NCI-H2227 (cell line): ENCODE measurements at regions not wholly inside any gene's neighbourhood (a gene's known extent, or its start where the extent isn't known, plus 50 kb on each side); places are given as distances from the start of the nearest gene placed in this dataset.

Experiments used
- DNase-seq: peaks from one replicate; lab custom pipeline; 2025; ENCODE audit not compliant: unreplicated experiment; lab: John Stamatoyannopoulos, UW

DNA sequence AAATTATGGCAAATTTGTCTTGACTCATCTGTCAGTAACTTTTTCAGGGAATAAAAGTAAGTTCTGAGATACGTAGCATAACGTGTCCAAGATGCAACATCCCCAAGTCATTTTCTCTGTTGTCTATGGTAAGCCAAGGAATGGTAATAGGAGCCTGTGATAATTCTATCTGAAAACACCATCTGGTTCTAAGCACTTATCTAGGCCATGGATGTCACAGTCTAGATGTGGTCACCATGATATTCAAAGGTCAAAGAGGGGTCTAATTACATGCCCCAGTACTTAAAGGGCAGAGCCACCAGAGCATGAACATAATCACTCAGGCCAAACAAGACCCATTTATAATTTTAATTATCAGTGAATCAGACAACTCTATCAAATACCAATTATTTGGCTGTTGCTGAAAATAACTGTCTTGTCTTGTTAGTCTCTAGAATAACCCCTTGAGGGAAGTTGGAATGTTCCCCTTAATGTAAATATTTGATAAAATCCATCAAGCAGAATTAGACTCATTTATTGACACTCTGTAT, 225.1 kb upstream of the MPPED2 start:
- no peak for DNase-seq

DNA sequence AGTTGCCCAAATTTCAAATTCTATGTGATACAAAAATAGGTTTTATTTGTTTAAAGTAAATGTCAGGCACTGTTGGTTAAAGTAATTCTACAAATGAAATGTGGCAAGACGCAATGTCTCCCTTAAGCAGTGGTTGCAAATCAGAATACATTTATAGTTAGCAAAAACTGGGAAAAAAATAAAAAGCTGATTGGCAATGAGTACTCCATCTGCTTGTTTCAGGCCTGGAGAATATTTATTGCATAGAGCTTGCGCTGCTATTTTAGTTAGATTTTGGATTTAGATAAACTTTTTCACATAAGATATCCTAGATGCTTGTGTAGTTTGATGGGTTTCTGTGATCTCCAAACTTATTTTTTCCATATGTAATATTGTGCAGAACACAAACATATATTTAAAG, 224.0 kb upstream of the MPPED2 start:
- DNase-seq, result no peak

DNA sequence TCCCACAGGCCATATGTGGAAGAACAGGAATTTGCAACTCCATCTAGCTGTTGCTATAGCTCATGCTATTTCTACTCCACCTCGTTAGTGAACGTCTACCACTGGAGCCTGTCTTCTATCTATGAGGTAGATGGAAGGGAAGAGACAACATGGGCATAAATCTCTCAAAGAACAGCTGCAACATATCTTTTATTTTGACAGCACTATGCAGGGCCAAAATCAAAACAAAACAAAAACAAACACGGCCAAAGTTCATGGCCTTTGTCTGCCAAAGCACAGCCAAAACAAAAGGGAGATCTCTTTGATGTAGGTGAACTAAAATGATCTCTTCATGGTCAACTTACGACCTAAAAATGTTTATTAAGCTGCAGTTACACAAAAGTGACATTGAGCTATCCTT, 215.2 kb upstream of the MPPED2 start:
- DNase-seq, result no peak

DNA sequence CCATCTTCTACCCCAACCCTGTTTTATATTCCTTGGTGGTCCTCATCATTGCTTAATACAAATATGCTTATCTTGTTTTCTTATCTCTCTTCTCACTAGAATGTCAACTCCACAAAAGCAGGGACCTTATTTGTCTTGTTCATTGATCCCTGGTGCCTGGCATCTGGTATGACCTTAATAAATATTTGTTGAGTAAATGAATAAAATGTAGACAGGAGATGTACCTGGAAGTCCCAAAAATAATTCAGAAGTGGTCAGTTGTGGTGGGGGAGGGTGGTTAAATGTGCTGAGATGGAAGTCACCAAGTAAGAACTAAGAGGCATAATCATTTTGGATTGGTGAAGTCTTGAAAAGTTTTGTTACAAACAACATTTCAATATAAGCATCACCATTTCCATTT, 214.8 kb upstream of the MPPED2 start:
- DNase-seq, result no peak

DNA sequence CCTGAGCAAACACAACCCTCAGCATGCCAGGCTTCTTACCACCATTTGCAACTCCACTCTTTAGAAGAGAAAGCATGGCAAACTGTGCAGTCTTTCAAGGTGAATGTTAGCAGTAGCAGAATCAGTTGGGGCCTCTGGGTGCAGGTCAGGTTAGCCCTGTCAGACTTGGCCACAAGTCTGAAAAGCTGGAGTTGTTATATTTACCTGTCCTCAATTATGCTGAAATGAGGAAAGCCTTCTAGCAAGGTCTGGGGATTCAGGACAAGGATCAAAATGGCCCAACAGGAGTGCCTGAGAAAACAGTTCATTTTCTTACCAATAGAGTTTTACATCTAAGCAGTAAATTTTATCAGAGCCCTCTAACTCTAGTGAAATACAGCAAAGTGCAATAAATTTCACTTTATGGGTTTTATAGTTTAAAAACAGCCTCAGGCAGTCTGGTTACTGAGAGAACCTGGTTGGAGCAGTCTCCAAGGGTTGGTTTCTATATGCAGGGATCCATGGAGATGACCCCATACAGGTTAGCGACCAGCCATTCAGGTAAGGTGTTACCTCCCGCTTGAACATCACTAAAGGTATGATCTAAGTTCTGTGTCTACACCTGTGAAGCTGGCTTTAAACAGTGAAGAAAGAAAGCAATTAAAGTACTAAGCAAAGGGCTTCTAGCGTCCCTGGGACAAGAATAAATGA, 212.5 kb upstream of the MPPED2 start:
- DNase-seq, result no peak

DNA sequence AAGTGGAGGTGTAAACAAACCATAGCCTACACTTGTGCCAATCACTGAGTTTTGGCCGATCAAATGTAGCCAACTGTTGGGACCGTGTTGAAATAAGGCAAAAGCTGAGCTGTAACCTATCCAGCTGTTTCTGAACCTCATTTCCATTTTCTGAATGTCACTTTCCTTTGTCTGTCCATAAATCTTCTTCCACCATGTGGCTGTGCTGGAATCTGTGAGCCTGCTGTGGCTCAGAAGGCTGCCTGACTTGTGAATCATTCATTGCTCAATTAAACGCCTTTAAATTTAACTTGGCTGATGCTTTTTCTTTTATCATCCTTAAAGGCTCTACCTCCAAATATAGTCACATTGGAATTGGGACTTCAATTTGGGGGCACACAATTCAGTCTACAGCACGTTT, 203.1 kb upstream of the MPPED2 start:
- DNase-seq, result no peak

DNA sequence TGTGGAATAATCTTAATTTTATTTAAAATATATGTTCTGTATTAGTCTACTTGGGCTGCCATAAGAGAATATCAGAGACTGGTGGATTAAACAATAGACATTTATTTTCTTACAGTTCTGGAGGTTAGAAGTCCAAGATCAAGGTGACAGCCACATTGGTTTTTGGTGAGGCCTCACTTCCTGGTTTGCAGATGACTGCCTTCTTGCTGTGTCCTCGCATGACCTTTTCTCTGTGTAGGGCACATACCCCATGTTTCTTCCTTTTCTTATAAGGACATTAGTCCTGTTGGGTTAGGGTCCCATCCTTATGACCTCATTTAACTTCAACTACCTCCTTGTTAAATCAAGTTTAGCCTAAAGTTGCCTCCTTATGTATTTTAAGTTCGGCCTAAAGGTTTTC, 202.7 kb upstream of the MPPED2 start:
- no peak for DNase-seq

DNA sequence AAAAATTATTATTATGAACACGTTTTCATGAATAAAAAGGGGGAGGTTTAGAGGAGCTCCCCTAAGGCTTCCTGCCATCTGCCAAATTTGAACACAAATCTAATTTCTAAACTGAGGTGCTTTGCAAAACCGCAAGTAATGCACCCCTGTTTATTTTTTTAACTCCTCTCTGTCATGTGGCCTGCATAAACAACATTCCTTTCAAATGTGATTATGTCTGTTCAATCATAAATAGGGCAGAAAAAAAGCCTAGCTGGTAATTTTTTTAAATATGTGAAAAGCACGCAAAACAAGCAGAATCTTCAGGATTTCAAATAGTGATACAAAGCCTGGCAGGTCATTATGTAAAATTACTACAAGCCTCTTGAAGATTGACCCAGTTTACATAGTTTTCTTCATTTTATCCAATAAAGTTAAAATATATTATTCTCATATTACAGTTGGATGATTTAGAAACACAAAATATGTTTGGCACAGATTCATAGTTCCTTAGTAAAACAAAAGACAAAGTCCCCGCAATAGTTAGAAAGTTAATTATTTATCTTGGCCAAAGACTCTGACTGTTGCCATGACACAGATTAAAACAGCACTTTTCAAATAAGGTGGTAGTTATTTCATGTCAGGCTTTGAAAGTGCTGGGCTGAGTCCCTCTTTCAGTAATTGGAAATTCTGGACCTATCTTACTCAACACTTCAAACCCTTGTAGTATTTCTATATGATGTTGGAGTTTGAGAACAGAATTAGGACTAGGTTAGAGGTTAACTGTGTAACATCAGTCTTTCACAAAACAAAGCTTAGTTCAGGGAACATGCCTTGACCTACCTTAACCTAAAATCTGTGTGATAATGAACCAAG, 200.3 kb upstream of the MPPED2 start:
- DNase-seq, result no peak

DNA sequence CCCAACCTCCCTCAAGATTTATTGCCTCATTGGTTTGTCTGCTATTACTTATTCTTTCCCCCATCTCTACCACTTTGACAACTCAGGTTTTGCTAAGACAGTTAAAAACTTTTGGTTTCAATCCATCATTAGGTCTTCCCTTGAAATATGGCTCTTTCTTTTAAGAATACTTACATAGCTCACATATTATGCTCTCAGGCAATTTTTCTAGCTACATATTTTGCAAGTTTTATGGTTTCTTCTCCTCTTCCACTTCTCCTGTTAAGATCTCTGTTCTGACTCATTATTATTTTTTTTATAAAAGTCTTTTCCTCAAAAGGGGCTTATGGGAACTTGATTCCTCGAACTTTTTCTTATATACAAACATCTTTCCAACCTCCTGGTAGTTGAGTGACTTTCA, 192.4 kb upstream of the MPPED2 start:
- DNase-seq, result no peak

DNA sequence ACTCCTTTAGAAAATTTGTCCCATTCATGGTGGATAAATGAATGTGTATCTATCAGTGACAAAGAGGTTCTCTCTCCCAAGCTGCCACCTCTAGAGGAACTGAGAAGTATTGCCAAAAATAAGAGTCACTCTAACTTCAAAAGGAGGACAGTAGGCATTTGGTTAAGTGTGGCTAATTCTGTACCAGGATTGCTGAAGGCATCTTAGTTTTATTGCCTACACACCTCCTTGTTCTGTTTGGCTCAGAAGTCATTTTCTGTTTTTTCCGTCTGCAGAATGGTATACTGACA, 189.0 kb upstream of the MPPED2 start:
- no peak for DNase-seq

DNA sequence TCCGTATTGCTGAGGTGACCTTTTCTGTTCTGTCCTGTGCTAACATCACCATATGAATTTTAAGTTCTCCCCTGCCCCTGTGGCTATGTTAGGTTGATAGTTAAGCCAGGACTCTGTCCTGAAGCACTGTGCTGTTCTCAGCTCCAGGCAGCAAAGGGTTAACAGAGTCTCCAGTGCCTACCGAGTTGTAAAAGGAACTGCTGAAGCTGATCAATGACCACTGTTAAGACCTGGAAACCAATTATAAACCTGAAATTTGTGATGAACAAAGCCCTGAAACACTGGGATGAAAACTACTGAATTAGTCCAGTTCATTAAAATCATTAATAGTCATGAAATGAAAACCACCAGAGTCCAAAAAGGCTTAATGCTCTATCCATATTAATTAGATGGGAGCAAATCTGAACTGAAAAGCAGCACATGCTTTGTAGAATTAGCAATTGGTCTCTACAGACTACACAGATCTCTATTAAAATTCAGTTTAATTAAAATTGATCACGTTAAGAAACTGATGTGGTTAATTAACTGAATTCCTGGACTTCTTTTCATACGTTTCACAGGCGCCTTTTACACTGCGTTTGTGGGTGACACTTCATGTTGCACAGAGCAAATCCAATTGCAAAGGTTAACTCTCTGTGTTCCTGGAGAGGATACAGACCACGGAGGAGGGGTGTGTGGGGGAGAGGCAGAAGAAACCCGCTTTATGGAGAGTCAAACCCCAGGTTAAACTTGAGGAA, 188.5 kb upstream of the MPPED2 start:
- DNase-seq, result no peak

DNA sequence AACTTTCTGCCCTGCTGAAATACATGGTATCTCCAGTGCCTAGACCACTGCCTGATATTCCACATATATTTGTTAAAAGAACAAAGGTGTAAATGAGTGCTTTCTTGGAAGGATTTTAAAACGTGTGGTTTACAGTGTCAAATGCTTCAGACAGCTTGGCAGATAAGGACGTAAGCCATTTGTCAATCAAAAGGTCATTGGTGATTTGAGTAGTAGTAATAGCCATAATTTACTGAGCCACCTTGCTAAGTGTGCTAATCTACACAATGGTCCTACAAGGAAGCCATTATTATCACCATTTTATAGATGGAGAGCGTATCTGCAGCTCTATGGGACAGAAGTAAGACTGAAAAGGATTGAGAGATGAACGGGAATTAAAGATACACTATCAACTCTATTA, 186.8 kb upstream of the MPPED2 start:
- peak; percentile 13 for DNase-seq

DNA sequence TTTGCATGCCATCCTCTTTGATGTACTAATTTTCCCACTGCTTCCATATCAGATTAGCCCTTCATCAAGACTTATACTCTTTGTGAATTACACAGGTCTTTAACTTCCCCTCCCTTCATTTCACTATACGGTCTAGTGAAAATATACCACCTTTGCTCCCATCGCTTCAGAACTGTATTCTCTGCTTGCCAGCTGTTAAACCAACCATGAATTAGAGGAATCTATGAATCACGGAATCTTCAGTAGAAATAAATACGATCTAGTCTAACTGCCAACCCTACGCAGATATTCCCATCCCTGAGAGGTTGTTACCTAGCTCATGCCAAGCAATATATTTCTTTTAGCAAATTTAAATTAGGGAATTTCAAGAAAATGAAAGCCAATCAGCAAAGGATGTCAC, 177.8 kb upstream of the MPPED2 start:
- DNase-seq, result no peak

DNA sequence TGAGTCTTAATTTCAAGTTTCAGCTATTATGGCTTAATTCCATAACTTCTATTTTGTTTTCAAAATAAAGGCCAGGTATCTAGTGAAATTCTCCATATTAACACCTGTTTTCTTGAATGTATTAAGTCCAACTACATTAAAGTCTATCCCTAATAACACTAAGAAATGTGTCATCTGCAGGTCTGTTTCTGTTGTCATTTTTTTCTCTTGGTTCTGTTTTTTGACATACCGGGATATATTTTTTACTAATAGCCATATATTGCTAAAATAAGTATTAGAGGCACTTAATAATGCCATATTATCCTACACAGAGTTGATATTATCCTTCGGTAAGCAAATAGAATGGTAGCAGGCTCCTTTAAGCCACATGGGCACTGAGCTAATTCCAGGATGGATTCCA, 176.0 kb upstream of the MPPED2 start:
- no peak for DNase-seq

DNA sequence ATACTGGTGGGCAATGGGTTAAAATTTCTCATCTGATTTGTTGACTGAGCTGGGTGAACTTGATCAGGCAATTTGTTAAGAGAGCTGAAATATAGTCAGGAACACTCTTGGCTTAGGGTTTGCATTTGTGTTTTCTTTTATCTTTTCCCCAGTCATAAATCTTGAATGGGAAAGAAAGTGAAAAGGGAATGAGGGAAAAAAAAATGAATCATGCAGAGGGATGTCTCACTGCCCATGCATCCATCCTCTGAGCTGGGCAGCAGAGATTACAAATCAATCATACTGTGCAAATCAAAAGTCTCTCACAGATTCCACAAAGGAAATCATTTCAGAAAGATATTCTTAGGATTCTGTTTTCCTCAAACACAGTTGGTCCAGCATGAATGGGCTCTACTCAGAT, 174.2 kb upstream of the MPPED2 start:
- DNase-seq, result no peak

DNA sequence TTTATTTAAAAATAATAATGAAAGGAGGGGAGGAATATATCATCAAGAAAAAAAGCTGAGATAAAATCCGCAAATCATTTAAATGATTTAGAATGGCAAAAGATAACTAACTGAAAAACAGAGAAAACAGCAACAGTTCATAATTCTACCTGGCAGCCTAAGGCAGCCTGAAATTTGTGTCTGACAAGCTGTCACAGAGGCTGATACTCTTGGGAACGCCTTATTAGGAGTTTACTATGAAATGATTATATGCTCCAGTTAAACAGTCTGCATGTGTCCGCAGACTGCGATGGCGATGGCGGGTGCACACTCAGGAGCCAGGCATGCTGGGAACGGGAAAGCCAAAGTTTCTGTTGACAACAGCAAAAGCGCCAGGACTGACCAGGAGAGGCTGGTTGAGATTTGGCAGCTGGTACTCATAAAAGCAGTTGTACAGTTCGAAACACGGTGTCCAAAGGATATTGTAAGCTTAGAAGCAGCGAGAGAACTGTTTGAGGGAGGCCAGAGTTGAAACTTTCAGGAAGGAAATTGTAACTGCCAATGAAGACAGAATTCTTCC, 172.9 kb upstream of the MPPED2 start:
- DNase-seq, result no peak

DNA sequence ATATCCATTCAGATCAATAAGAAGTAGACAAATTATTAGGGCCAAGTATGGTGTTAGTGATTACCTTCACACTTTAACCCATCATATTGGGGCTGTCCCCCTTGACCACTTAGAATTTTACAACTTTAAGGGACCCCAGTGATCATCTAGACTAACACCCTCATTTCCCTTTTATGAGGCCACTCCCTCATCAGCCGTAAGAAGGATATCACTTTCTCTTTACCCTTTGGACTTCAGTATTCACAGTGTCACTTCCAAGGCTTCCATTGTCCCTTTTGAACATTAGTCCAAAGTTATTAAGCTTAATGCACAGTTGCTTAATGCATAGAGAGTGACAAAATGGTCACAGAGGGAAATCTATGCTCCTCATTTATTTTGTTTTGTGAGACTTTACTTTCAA, 172.4 kb upstream of the MPPED2 start:
- DNase-seq, result no peak

DNA sequence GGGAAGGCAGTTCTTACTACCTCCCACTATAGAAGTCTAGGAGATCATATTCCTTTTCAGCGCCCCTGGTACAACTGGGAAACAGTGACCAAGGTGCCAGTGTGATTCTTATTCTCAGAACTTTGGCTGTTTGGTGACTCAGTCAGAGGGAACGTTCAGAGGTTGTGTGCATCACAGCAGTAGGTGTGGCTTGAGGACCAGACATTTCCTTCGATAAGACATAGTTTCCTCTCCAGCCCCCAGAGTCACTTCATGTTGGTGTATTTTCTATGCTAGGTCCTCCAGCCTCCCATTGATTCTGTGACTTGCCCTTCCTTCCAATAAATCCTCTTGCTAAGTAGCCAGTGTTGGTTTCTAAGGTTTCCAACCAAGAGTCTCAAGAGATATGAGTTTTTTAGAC, 171.9 kb upstream of the MPPED2 start:
- DNase-seq, result no peak

DNA sequence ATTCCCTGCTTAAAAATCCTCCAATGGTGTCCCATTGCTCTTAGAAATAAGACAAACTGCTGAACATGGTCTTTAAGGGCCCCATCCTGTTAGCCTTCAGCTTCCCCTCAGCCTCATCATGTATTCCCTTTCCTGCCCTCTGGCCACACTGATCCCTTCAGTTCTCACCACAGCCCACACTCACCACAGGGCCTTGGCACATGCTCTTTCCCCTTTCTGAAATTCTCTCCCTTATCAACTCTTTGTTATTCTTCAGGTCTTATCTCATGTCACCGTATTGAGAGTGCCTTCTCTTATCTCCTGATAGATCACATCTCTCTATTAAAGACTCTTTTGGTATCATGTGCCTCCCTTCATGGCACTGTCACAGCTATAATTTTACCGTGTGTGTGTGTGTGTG, 167.8 kb upstream of the MPPED2 start:
- no peak for DNase-seq

DNA sequence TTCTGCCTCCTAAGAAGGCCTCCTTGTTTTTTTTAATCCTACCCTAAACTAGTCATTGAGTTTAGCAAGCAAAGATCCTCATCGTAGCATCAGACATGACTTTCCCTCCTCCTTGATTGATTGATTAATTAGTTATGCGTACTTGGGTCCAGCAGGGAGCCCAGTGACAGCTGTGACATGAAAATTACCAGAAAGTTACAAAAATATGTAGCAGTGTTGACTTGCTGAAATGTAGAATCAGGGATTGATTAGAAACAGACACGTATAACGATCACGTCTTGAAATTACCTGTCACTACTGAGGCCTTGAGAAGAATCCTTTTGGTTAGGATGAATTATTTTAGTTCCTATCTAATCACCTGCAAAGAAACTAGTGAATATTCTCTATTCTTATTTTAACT, 167.4 kb upstream of the MPPED2 start:
- no peak for DNase-seq

DNA sequence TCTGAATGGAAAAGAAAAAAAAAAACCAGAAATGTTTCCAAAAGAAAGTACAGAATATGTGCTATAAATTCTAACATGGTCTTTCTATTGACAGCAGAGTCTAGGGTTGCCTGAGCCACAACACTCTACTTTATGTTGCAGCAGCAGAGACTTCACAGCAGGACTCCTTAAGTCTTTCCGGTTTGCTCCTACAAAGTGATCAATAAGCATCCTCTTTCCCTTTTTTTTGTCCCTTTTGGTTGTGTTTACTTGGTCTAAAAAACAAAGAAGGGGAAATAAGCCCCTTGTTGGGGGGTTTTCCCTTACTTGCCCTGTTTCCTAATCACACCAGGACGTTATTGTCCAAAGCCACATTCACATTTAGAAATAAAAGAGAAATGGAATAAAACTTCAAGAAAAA, 163.1 kb upstream of the MPPED2 start:
- DNase-seq, result no peak
